HG02571 (cell line): ENCODE measurements at regions not wholly inside any gene's neighbourhood (a gene's known extent, or its start where the extent isn't known, plus 50 kb on each side); places are given as distances from the start of the nearest gene placed in this dataset.

Source experiments
- ATAC-seq: cut with Tn5 transposase; IDR thresholded peaks from one replicate; pipeline ENCODE4 v1.9.1; 2021; ENCODE audit warnings: mild to moderate bottlenecking, moderate library complexity; ENCODE audit not compliant: unreplicated experiment

DNA sequence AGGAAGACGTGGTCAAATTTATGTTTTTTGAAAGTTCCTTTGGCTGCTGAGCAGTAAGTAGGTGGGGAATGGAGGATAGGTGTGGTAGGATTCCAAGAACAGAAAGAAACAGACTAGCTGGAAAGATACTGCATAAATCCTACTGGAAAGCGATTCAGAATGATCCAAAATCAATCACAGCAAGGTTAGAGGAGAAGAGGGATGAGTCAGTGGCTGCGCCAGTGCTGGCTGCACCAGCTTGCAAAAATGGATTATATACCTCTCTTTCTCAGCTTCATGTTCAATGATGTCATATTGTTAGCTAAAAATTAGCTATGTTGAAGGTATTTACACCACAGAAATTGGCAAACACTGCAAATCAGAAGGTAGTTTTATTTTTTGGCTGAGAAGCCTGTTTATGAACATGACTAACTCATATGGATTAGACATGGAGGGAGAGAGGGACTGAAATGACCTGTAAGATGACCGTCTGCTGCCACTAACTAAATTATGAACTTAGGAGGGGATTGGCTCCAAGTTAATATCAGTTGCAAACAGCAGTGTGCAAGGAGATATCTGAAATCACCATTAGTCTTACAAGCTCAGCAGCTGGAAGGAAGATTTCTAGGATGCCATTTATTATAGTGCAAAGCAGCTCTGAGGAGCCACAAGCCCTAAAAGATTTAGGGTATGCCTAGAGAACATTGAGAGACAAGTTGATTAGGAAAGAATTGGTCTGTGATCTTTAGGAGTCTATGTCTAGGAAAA, 405.3 kb downstream of the MID1IP1 start:
- no peak for ATAC-seq

DNA sequence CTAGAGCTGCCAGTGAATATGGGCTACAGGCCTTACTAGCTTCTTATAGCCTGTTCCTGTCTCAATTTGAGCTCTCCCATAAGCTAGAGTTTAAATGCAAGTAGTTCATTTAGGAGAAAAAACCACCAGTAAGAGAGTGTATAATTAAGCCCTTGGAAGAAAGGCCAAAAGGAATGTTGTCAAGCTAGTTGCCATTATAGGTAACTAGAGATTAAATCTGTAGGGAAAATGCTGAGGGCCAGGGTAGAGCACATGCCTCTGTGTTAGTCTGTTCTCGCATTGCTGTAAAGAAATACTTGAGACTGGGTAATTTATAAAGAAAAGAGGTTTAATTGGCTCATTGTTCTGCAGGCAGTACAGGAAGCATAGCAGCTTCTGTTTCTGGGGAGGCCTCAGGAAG, 410.2 kb downstream of the MID1IP1 start:
- no peak for ATAC-seq

DNA sequence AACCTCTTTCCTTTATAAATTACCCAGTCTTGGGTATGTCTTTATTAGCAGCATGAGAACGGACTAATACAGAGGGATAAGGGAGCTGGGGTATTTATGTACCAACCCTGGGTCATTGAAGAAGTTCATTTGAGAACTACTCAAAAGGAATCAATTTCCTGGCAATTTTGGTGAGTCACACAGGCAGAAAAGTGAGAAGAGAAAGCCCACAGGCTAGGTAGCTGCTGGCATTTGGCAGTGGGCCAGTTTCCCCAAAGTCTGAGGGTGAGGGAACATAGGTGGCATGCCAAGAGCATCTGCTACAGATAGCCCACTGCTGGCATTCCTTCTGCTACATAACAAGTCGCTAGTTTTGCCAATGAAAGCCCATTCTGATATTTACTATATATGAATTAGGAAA, 411.2 kb downstream of the MID1IP1 start:
- ATAC-seq = no peak

DNA sequence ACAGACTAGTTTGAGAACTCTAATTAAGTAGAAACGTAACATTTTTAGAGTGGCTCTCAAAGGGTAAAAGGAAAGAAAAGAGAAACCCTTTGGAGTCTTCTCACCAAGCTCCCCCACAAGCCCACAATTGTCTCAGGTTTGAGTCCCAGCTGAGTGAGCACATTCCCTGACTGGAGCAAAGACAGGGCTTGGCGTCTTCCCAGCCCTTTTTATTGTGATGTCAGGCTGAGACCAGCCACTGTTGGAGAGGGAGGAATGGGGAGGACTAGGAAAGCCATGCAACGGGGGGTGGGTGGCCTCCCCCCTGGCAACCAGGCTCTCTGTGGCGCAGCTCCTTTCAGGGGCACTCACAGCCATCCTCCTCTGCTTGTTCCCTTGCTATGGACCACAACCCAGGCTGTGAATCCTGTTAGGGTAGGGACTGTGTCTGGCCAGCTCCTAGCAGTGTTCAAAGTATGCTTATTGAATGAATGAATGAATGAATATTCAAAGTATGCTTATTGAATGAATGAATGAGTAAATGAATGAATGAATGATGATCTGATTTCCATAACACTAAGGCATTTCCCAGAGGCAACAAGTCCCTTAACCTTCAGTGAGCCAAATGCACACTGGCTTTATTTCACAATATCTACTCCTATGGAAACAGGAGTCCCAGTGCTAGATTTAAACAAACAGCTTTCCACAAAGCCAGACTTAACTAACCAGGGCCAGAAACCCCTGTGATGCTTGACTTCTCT, 413.3 kb downstream of the MID1IP1 start:
- ATAC-seq = no peak

DNA sequence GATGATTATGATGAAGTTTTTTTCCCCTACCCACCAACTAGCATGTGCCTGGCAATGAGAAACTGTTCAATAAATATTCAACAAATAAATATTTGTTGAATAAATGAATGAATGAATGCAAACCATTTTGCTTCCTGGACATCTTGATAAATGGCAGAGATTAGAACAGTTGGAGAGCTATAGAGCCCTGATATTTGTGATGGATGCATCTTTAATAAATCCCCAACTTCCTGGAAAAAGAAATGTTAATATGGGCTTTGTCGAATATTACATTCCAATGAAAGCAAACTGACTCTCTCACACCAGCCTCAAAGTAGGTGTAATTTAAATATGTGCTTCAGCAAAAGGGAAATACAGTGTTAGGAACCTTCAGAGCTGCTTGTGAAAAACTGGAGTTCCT, 419.7 kb downstream of the MID1IP1 start:
- no peak for ATAC-seq

DNA sequence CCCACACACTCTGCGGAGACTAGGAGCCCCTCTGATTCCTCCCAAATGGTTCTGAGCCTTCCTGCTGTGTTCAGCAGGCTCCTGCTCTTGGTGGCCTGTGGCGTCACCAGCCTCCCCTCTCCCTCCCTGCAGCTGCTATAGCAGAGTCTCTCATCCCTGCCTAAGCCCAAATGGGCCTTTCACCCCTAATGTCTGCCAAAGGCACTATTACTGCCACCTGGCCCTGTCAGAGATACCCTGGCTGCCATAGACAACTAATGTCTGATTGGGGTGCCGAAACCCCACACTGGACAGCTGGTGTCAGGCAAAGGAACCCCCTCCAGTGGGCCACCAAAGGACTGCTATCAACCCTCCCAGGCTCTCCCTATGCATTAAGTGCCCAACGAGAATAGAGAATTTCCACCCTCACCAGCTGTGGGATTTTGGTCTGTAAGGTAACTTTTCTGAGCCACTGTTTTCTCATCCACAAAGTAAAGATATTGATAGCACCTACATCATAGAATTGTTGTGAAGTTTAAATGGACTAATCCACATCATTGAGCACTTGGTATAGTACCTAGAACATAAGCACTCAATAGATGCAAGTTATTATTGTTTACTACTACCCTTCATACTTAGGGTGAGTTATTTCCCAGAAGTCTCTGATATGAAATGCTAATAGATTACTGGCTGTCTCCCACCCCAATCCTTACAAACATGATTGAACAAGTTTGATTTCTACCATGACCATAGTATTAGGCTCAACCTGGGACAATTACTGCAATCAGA, 421.3 kb downstream of the MID1IP1 start:
- ATAC-seq = no peak

DNA sequence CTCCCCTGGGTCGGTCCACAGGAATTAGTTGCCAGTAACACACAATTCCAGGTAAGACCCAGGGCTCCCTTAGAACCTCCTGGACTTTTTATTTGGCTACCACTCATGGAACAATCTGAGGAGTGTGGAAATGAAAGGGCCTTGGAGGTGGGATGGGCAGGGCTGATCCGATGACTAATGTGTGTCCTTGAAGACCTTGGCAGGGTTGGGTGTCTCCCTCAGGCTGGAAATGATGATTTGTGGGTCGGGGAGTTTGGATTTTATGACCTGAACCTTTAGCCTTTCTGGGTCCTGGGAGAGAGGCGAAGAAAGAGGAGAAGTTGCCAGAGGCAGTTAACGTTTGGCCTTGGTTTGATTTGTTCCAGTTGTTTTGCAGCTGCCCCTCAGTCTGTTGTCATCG, 425.0 kb downstream of the MID1IP1 start:
- ATAC-seq = no peak

DNA sequence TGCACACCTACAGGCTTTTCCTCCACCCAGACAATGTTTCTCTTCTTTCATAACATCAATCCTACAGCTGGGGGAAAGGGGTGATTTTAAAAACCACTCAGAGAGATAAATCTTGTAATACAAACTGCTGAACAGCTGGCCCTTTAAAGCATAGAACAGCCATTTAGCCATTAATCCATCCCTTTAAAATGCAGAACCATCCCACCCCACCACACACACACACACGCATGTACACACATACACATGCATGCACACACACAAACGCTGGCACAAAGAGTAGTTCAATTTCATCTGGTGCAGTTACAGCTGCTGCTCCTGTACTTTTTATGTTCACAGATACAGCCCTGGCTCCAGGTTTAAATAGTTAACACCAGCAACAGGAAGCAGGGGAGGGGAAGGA, 426.1 kb downstream of the MID1IP1 start:
- no peak for ATAC-seq

DNA sequence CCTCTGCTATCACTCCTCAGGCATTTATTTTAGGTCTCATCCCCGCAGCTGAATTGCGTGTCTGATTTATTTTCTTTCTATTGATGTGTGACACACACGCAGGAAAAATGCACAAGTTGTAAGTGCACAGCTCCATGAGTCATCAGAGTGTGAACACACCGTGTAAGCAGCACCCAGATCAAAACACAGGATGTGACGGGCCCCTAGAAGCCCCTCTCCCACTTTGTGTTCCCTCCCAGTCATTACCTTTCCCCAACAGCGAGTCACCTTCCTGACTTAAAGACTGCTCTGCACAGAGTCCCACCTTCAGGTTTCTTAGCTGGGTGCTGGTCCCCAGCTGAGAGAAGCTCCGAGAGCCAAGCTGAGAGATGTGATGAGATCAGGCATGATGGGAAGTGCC, 436.7 kb downstream of the MID1IP1 start:
- no peak for ATAC-seq

DNA sequence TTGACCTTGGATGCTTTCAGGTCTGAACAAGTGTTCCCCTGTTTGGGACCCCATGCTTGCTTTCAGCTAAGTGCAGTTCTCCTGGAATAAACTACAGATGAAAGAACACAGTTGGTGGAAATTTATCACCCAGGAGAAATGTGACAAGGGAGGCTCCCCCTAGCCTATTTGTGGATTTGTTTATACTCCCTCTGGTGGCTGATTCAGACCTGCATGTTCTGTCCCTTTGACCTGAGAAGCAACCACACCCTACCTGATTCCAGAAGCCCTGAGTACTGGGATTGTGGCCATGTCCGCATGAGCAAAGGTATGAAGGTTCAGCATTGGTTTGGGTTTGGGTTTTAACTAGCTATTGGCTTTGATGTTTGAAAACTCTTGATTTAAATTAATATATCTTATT, 440.9 kb downstream of the MID1IP1 start:
- ATAC-seq = no peak

DNA sequence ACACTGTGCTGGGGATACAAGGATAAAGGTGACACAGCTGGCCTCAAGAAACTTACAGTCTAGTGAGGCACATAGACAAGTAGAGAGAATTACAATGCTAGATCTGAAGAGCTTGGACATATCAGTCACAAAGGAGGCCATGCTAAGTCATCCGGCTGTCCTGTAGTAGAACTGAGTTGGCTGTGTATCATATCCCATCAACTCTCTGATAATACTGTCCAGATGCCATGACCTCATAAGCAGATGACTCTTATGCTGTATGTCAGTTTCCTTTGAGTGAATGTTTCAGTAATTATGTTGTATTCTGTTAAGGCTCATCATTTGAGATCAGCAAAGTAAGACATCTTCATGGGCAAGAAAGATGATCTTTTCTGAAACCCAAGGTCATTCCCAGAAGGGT, 442.9 kb downstream of the MID1IP1 start:
- ATAC-seq = no peak

DNA sequence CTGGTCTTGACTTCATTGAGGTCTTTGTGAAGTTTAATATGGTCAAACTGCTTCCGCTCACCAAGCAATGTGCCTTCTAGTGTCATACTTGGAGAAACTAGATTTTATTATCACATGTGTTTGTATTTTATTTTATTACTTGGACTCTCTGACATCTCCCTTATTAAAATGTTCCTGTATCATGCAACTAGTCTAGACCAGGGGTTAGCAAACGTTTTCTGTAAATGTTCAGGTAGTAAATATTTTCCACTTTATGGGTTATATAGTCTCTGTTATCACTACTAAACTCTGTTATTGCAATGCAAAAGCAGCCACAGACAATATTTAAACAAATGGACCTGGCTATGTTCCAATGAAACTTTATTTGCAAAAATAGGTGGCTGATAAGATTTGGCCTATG, 443.8 kb downstream of the MID1IP1 start:
- no peak for ATAC-seq

DNA sequence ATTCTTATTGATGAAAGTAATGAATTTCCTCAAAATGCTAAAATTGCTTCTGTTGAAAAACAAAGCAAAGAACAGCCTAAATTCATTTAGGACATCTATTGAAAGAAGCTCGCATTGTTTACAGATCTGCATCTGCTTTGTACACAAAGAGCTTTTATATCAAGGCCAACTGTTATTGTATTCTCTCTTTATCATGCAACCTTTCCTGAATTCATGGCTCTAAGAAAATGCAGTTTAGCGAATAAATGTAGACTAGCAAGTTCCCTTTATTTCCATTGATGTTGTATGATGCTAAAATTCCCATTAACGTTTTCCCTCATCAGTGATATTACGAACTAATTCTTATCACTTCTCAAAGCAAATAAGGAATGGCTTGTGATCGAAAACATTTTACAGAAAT, 446.3 kb downstream of the MID1IP1 start:
- no peak for ATAC-seq

DNA sequence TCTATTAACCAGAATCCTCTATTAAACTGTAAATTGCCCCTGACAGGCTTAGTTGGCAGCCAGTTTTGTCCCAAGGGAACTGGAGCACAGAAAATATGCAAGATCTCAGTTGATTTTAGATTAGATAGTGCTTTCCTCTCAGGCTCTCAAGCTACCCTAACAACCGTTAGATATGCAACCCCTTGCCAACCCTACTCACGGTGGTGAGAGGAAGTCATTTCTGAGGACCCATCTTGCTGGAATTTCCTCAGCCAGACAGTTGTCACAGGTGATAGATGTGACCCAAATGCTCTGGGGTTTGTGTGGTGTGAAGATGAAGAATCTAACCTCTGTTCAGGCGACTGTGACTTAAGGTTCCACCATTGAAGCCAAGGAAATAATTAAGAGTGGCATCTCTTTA, 447.1 kb downstream of the MID1IP1 start:
- no peak for ATAC-seq

DNA sequence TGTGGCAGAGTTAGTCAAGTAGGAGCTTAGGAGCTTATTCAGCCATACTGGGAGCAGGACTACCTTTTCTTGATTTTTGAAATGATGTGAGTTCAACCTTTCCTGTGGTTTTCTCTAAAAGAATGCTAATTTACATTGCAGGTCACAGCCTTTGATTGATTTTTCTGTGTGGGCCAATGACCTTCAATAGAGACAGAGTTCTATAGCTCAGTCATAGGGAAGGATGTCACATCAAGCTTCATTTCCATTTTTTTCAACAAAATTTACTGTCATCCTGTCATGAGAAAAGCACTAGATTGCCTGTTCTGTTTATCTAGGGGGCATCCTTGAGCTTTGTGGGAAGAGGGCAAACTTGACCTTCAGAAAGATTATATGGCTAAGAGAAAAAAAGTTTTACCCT, 448.7 kb downstream of the MID1IP1 start:
- ATAC-seq = no peak

DNA sequence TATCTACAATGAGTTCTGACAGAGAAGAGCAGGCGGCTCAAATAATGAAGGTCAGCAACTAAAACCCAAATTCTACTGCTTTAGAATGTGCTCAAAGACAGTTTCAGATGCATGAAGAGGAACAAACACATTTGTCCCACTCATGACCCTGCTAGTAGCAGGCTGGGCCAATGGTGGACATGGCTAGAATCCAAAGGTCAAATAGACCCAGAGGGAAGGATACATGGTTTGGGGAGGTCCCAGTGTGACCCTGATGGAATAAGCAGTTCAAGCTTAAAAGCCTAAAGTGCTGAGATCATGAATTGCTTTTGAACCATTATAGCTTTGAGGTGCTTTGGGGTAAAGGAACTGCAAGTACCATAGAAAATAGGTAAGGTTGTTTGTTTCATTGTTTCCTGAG, 450.7 kb downstream of the MID1IP1 start:
- no peak for ATAC-seq

DNA sequence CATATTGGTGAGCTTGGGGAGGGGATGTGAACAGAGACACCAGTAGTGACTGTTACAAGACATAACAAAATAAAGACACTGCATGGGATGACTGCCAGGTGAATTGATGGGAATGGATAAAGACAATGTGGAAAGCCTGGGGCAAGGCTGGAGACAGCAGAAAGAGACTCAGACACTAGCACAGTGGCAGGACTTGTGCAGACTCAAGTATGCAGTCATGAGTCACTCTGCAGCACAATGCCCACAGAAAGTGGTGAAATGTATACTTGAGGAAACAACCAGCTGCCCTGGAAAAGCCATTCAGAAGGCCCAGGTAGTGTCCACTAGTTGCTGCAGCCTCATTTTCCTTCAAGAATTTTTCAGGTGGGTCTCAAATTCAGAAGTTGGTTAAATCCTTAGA, 452.3 kb downstream of the MID1IP1 start:
- ATAC-seq = no peak

DNA sequence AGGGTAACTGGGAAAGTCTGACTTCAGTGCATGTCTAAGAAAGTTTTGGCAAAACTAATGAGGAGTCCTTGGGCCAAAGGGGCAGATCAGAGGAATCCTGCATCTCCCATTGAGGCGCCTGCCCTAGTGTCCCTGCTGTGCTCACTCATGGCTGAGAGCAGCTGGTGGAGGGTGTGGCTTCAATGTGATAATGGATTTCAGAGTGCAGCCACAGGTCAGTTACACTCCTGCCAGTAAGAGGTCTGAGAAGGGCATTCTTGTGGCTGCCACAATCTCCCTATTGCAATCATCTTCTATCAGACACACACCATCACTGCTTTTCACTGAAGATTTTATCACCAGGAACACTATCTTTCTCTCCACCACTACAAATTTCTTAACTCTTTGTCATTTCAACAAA, 457.1 kb downstream of the MID1IP1 start:
- no peak for ATAC-seq

DNA sequence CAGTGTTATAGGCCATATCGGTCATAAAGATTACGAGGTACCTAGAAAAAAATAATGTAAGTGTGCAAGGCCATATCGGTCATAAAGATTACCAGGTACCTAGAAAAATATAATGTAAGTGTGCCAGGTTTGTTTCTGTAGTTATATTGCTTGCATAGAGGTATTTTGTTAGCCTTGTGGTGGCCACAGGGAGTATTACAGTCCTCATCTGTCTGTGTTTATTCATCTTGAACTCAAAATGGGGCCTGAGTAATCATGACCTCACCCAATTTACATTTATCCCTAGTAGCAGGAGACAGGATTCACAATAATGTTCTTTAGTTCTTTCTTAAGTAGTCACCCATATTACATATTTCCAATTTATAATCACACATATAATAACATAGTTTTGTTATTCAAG, 459.7 kb downstream of the MID1IP1 start:
- ATAC-seq = no peak

DNA sequence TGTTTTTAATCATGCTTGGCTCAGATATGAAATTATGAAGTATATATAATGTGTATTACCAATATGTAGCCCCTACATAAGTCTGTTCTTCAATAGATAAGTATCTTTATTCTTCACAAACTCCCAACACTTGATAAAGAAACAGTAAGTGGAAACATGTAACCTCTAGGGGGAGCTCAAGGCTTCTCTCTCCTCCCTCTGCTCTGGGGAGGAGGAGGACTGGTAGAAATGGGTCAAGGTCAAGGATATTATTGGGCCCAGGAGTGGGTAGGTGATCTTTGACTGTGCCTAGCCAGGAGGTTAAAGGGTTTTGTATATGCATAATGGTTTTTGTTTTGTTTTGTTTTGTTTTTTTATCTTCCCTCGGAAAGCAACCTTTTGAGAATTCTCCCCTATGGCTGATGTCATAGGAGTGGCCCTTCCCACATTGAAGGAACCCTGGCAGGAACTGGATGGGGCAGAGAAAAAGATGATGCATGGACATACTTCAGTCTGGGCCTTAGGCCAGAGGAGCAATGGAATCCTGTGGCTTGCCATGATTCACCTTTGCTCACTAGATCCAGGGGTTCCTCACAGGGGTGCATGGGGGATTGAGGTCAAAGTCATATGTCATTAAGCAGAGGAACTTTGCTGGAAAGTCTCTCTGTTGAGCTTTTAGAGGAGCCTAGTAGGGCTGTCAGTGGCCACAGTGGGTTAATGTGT, 460.3 kb downstream of the MID1IP1 start:
- no peak for ATAC-seq

DNA sequence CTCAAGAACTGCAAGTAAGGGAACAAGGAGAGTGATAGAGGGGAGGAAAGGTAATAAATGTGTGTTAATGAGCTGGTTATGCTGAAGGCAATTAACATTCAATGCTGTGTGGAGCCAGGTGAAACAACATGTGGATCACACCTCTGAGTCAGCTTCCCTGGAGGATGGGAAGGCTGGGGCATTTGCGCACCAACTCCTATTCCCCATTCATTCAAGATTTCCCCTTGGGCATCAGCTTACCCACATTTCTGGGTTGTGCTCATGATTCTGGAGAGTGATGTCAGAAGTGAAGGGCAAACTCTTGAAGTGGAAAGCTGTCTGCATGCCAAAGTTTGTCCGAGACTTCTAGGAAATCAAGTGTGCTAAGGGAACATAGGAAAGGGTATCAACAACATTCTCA, 461.4 kb downstream of the MID1IP1 start:
- ATAC-seq = no peak
